H1 (cell line): ENCODE measurements at regions not wholly inside any gene's neighbourhood (a gene's known extent, or its start where the extent isn't known, plus 50 kb on each side); places are given as distances from the start of the nearest gene placed in this dataset.

Experiments used
- JUN ChIP-seq: IDR thresholded peaks from 2 replicates; pipeline ENCODE4 v1.6.1; 2011; ENCODE audit warnings: low read depth, mild to moderate bottlenecking, improper control_type of control experiment, low read length
- PHF8 ChIP-seq: fragments of 200-600 bp; sonication (generic); conservative IDR thresholded peaks from 2 replicates; pipeline ENCODE4 v1.7.1; 2012; ENCODE audit warnings: low read depth, mild to moderate bottlenecking, inconsistent platforms, low read length, moderate library complexity
- SIRT6 ChIP-seq: IDR thresholded peaks from one replicate; pipeline ENCODE4 v1.7.1; 2012; ENCODE audit warnings: low read length, inconsistent platforms
- SP2 ChIP-seq: IDR thresholded peaks from 2 replicates; pipeline ENCODE4 v1.6.1; 2012; ENCODE audit warnings: mild to moderate bottlenecking, low read length, inconsistent platforms

- no peak for TF ChIP-seq SIRT6
- no peak for TF ChIP-seq PHF8
- TF ChIP-seq JUN, result no peak
- no peak for TF ChIP-seq SP2
Observed at GRCh38 chrX:20753076-20753475, 486.4 kb upstream of the RPS6KA3 start (continued).
